Neural progenitor cell (in vitro differentiated cells): ENCODE measurements at regions not wholly inside any gene's neighbourhood (a gene's known extent, or its start where the extent isn't known, plus 50 kb on each side); places are given as distances from the start of the nearest gene placed in this dataset.

Experiments used
- DNase-seq: peaks from one replicate; pipeline ENCODE4 v3.0.0-alpha.2; 2016; ENCODE audit warnings: low spot score
- H2AFZ ChIP-seq: fragments of 200-600 bp; sonication (generic); replicated peaks from 2 replicates; pipeline ENCODE4 v1.6.1; 2016; ENCODE audit warnings: antibody characterized with exemption
- H3F3A ChIP-seq: fragments of 200-600 bp; sonication (generic); 2 replicates; pipeline ENCODE4 v1.6.1; 2016; ENCODE audit warnings: antibody characterized with exemption, low read depth
- H3K27ac ChIP-seq: fragments of 200-600 bp; sonication (generic); 2 replicates; pipeline ENCODE4 v1.5.1; 2016; ENCODE audit warnings: mild to moderate bottlenecking
- H3K27me3 ChIP-seq: fragments of 200-600 bp; sonication (generic); 2 replicates; pipeline ENCODE4 v1.6.1; 2016; ENCODE audit warnings: mild to moderate bottlenecking, moderate library complexity
- H3K36me3 ChIP-seq: fragments of 200-600 bp; sonication (generic); 2 replicates; pipeline ENCODE4 v1.5.1; 2016
- H3K4me1 ChIP-seq: fragments of 200-600 bp; sonication (generic); 2 replicates; pipeline ENCODE4 v1.6.1; 2016; ENCODE audit warnings: mixed run types
- H3K4me2 ChIP-seq: fragments of 200-600 bp; sonication (generic); 2 replicates; pipeline ENCODE4 v1.6.1; 2016
- H3K4me3 ChIP-seq: fragments of 200-600 bp; sonication (generic); 2 replicates; pipeline ENCODE4 v1.5.1; 2016
- H3K79me2 ChIP-seq: fragments of 200-600 bp; sonication (generic); 2 replicates; pipeline ENCODE4 v1.6.1; 2016; ENCODE audit warnings: low read depth
- H3K9ac ChIP-seq: fragments of 200-600 bp; sonication (generic); 2 replicates; pipeline ENCODE4 v1.6.1; 2016
- H3K9me3 ChIP-seq: fragments of 200-600 bp; sonication (generic); 2 replicates; pipeline ENCODE4 v1.5.1; 2016; ENCODE audit warnings: low read depth
- H4K20me1 ChIP-seq: fragments of 200-600 bp; sonication (generic); 2 replicates; pipeline ENCODE4 v1.6.1; 2016; ENCODE audit warnings: low read depth
- H3K27ac Mint-ChIP-seq: 3 replicates; pipeline ENCODE4 v1.8.0; 2021; ENCODE audit warnings: mixed read lengths
- H3K27me3 Mint-ChIP-seq: 2 replicates; pipeline ENCODE4 v1.8.0; 2022; ENCODE audit warnings: low read depth, mild to moderate bottlenecking, inconsistent platforms, moderate library complexity, mixed read lengths; ENCODE audit not compliant: insufficient read depth
- H3K36me3 Mint-ChIP-seq: 3 replicates; pipeline ENCODE4 v1.8.0; 2021; ENCODE audit warnings: mixed read lengths
- H3K4me1 Mint-ChIP-seq: 3 replicates; pipeline ENCODE4 v1.8.0; 2021; ENCODE audit warnings: mixed read lengths
- H3K4me3 Mint-ChIP-seq: 3 replicates; pipeline ENCODE4 v1.8.0; 2021; ENCODE audit warnings: mild to moderate bottlenecking, moderate library complexity, mixed read lengths
- H3K9me3 Mint-ChIP-seq: 3 replicates; pipeline ENCODE4 v1.8.0; 2020; ENCODE audit warnings: mixed read lengths
- CTCF ChIP-seq: fragments of 200-600 bp; sonication (generic); IDR thresholded peaks from 2 replicates; pipeline ENCODE4 v1.5.1; 2017; ENCODE audit warnings: antibody characterized with exemption, mild to moderate bottlenecking
- EZH2 ChIP-seq: fragments of 200-600 bp; sonication (generic); IDR thresholded peaks from 2 replicates; pipeline ENCODE4 v1.6.1; 2017; ENCODE audit warnings: antibody characterized with exemption, mild to moderate bottlenecking, moderate library complexity
- EZH2phosphoT487 ChIP-seq: fragments of 200-600 bp; sonication (generic); IDR thresholded peaks from 2 replicates; pipeline ENCODE4 v1.6.1; 2017; ENCODE audit warnings: antibody characterized with exemption

GRCh38 chr2:195009202-195009601 is 647.8 kb upstream of the SLC39A10 start:
- H3K36me3 ChIP-seq: no peaks in the 10 kb centered on the region
- Mint-ChIP-seq H3K36me3 (no peaks in the 10 kb centered on the region), H3K27ac (no peak overlapping the region), H3K4me1 (no peaks in the 10 kb centered on the region), H3K27me3 (no peaks in the 10 kb centered on the region), H3K9me3 (no peaks in the 10 kb centered on the region), H3K4me3 (no peak overlapping the region)
- H3F3A ChIP-seq: no peaks in the 10 kb centered on the region
- TF ChIP-seq EZH2 (no peak), CTCF (no peak), EZH2phosphoT487 (no peak)
- no peaks in the 10 kb centered on the region for H3K4me1 ChIP-seq
- no peak overlapping the region for H3K27ac ChIP-seq
- no peak overlapping the region for H3K4me2 ChIP-seq
- no peaks in the 10 kb centered on the region for H3K9me3 ChIP-seq
- H3K27me3 ChIP-seq: no peaks in the 10 kb centered on the region
- H3K9ac ChIP-seq: no peak overlapping the region
- H4K20me1 ChIP-seq: no peaks in the 10 kb centered on the region
- no peaks in the 10 kb centered on the region for H3K79me2 ChIP-seq
- no peak for DNase-seq
- H2AFZ ChIP-seq: no peak overlapping the region
- no peak overlapping the region for H3K4me3 ChIP-seq

GRCh38 chr2:195006856-195007255 is 650.2 kb upstream of the SLC39A10 start:
- H3K79me2 ChIP-seq: no peaks in the 10 kb centered on the region
- H3F3A ChIP-seq: no peaks in the 10 kb centered on the region
- DNase-seq: no peak
- Mint-ChIP-seq H3K9me3 (no peaks in the 10 kb centered on the region), H3K27ac (no peak overlapping the region), H3K27me3 (no peaks in the 10 kb centered on the region), H3K36me3 (no peaks in the 10 kb centered on the region), H3K4me1 (no peaks in the 10 kb centered on the region), H3K4me3 (no peak overlapping the region)
- no peak overlapping the region for H3K27ac ChIP-seq
- no peaks in the 10 kb centered on the region for H3K27me3 ChIP-seq
- H2AFZ ChIP-seq: no peak overlapping the region
- H3K4me2 ChIP-seq: no peak overlapping the region
- TF ChIP-seq EZH2: no peak
- no peaks in the 10 kb centered on the region for H3K9me3 ChIP-seq
- no peak overlapping the region for H3K4me3 ChIP-seq
- H4K20me1 ChIP-seq: no peaks in the 10 kb centered on the region
- no peak overlapping the region for H3K9ac ChIP-seq
- H3K4me1 ChIP-seq: no peaks in the 10 kb centered on the region
- H3K36me3 ChIP-seq: no peaks in the 10 kb centered on the region

- no peak overlapping the region for H3K4me3 ChIP-seq
- Mint-ChIP-seq H3K36me3 (no peaks in the 10 kb centered on the region), H3K27me3 (no peaks in the 10 kb centered on the region), H3K4me3 (no peak overlapping the region), H3K9me3 (no peaks in the 10 kb centered on the region), H3K27ac (no peak overlapping the region), H3K4me1 (no peaks in the 10 kb centered on the region)
- no peak overlapping the region for H2AFZ ChIP-seq
- H3K36me3 ChIP-seq: no peaks in the 10 kb centered on the region
- H3K4me1 ChIP-seq: no peaks in the 10 kb centered on the region
- H3F3A ChIP-seq: no peaks in the 10 kb centered on the region
- no peaks in the 10 kb centered on the region for H3K27me3 ChIP-seq
- no peak for DNase-seq
- H3K27ac ChIP-seq: no peak overlapping the region
- H4K20me1 ChIP-seq: no peaks in the 10 kb centered on the region
- no peaks in the 10 kb centered on the region for H3K9me3 ChIP-seq
- no peaks in the 10 kb centered on the region for H3K79me2 ChIP-seq
- no peak overlapping the region for H3K4me2 ChIP-seq
- no peak for TF ChIP-seq EZH2
- no peak for TF ChIP-seq CTCF
- no peak for TF ChIP-seq EZH2phosphoT487
- no peak overlapping the region for H3K9ac ChIP-seq
Measured at GRCh38 chr2:195003881-195004471, 653.0 kb upstream of the SLC39A10 start.

- no peaks in the 10 kb centered on the region for H4K20me1 ChIP-seq
Measured at GRCh38 chr2:195001924-195002323, 655.1 kb upstream of the SLC39A10 start.

More at GRCh38 chr2:195001924-195002323, 655.1 kb upstream of the SLC39A10 start:
- H3K27me3 Mint-ChIP-seq: no peaks in the 10 kb centered on the region
- Histone ChIP-seq H3K79me2 (no peaks in the 10 kb centered on the region), H3K4me2 (no peak overlapping the region), H3K4me1 (no peaks in the 10 kb centered on the region), H3F3A (no peaks in the 10 kb centered on the region), H3K9me3 (no peaks in the 10 kb centered on the region), H2AFZ (no peak overlapping the region), H3K9ac (no peak overlapping the region), H3K36me3 (no peaks in the 10 kb centered on the region), H3K4me3 (no peak overlapping the region), H3K27ac (no peak overlapping the region), H3K27me3 (no peaks in the 10 kb centered on the region)
- no peaks in the 10 kb centered on the region for H3K4me1 Mint-ChIP-seq
- no peak overlapping the region for H3K27ac Mint-ChIP-seq
- H3K9me3 Mint-ChIP-seq: no peaks in the 10 kb centered on the region
- H3K36me3 Mint-ChIP-seq: no peaks in the 10 kb centered on the region
- DNase-seq: no peak
- no peak overlapping the region for H3K4me3 Mint-ChIP-seq
- no peak for TF ChIP-seq CTCF
- TF ChIP-seq EZH2phosphoT487: no peak
- no peak for TF ChIP-seq EZH2
